GM18517 (cell line): ENCODE measurements at regions not wholly inside any gene's neighbourhood (a gene's known extent, or its start where the extent isn't known, plus 50 kb on each side); places are given as distances from the start of the nearest gene placed in this dataset.

Source experiments
- ATAC-seq: cut with Tn5 transposase; IDR thresholded peaks from one replicate; pipeline ENCODE4 v1.9.1; 2021; ENCODE audit warnings: mild to moderate bottlenecking, moderate library complexity; ENCODE audit not compliant: unreplicated experiment

GRCh38 chr18:61057443-61057842 lies 275.8 kb upstream of the CDH20 start:
- no peak for ATAC-seq

DNA sequence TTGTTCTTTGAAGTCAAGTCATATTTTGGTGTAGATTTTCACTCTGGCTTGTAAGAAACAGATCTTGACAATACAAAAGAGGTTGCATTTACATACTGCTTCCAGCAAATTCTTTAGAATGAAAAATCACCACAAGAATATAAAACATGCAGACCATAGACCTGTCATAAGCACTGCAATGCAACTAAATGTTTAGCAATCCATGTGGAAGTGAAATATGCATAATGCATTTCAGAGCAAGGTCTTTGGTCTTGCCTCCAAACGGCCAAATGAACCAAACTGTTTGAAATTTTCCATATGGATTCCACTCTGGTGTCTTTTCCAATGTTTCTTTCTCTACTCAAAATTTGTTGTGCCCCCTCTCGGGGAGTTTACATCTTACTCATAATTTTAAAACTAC lies 271.0 kb upstream of the CDH20 start:
- ATAC-seq = no peak

- ATAC-seq = no peak
Measured at GRCh38 chr18:61064911-61065310, 268.3 kb upstream of the CDH20 start.

GRCh38 chr18:61076986-61077385 lies 256.2 kb upstream of the CDH20 start:
- ATAC-seq = no peak

DNA sequence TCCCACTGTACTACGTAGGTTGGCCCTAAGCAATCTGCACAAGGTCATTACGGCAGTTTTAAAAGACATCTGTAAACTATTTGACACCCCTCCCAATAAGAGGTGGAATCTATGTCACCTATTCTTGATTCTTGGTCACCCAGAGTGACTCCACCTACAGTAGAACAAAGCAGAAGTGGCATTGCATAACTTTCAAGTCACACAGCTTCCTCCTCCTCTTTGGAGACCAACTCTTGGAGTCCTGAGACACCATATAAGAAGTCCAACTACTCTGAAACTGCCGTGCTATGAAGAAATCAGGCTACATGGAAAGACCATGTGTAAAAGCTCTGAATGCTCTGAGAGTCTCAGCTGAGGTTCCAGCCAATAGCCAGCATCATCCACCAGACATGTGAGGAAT lies 253.5 kb upstream of the CDH20 start:
- no peak for ATAC-seq

DNA sequence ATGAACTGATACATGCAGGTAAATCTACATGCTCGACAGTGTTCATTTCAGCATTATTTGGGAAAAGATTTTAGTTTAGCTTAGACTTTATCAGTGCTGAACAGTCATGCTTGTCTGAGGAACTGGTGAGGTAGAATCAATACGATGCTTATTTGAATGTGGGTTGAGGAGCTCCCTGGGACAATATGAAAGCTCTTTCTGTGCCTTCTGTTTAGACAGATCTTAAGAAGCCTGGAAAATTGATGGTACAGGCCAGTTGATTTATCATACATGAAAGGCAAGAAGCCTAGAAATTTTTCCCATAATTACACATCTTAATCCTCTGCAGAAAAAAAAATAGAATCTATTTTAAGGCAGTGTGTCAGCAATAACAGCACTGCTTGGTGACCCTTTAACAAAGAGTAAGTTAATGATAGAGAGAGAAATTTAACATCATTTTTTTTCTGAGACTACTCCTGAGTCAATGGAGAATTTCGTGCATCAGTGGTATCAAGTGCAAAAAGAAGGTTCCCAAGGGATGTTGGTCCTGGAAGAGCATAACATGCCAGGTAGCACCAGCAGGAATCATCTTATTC lies 252.2 kb upstream of the CDH20 start:
- no peak for ATAC-seq

GRCh38 chr18:61082976-61083630 lies 250.1 kb upstream of the CDH20 start:
- ATAC-seq = no peak

DNA sequence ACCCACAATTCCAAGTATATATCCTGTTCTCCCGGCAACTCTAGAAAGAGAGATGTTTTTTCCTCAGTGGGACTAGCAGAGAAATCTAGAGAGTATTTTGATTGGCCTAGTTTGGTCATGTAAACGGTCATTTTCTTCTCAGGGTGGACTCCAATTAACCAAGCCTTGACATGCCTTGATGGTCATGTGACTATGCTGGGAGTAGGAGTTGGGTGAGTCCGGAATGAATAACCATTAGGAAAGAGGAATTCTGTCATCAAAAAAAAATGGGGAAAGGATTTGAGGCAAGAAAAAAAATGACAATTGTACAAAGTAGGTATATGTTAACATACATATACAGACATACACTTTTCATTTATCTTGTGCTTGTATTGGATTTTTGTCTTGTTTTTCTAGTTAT lies 248.2 kb upstream of the CDH20 start:
- no peak for ATAC-seq

GRCh38 chr18:61085761-61086160 lies 247.5 kb upstream of the CDH20 start:
- no peak for ATAC-seq

GRCh38 chr18:61086657-61087056 lies 246.6 kb upstream of the CDH20 start:
- no peak for ATAC-seq

GRCh38 chr18:61091379-61091778 lies 241.9 kb upstream of the CDH20 start:
- no peak for ATAC-seq

GRCh38 chr18:61093965-61094364 lies 239.3 kb upstream of the CDH20 start:
- no peak for ATAC-seq

DNA sequence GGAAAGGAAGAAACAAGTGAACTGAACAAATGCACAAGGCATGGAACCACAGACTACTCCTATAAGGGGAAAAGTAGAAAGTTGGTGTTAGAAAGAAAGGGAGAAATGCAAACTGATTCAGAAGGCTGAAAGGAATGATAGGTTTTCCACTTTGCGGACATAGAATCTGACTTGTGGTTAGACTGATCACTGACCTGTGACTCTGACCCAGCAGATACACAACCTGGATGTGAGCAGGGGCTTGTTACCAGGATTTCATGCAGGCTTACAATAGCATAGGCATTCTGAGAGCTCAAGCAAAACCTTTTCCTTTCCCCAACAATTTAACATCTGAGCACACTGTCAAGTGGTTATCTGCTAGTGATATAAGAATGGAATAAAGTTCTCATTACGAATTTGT lies 237.0 kb upstream of the CDH20 start:
- no peak for ATAC-seq

- ATAC-seq = no peak
Measured at GRCh38 chr18:61107113-61107512, 226.1 kb upstream of the CDH20 start.

GRCh38 chr18:61108706-61109105 lies 224.5 kb upstream of the CDH20 start:
- ATAC-seq = no peak

DNA sequence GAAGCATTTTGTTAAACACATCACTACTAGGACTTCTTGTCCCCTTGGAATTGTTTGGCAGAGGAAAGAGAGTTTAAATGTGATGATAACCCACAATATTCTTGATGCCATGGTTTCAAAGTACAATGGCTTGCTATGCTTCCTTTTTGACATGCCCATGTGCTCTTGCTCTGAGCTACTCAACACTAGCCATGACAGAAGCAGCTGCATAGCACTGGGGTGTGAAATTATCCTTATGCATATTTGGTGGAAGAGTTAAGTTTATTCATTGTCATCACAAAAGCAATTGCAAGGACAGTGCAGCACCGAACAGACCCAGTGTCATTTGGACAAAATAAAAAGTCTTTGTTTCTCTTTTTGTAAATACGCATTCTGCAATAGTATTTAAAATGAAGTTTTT lies 209.9 kb upstream of the CDH20 start:
- no peak for ATAC-seq

DNA sequence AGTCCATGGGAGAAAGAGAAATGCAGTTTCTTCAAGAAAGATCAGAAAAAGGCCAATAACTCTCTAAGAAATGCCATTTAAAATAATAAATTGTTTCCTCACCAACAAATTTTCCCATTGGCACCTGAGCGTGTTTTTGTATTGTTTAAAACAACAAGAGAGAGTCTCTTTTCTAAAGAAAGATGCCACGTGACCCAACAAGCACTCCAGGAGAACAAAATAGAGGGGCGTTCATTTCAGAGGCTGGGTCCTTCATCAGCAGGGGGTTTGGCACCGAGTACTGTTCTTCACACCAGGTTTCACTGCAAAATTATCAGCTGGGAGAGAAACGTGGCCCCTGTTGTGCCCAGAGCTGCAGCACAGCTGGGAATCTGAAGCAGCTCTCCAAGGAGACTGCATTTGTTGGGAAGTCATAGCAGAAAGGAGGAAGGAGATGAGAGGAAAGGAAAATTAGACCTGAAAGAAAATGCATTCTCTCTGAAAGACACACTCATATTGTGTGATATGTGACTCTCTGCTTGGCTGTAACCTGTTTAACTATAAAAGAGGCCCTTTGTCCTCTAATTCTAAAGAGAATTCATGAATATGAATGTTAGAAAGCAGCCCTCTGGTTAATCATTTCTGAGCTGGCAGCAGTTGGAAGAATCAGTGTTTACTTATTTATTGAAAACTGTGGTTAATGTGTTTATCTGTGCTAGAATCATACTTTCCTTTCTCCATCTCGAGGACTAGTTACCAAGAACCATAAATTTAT lies 205.3 kb upstream of the CDH20 start:
- no peak for ATAC-seq

DNA sequence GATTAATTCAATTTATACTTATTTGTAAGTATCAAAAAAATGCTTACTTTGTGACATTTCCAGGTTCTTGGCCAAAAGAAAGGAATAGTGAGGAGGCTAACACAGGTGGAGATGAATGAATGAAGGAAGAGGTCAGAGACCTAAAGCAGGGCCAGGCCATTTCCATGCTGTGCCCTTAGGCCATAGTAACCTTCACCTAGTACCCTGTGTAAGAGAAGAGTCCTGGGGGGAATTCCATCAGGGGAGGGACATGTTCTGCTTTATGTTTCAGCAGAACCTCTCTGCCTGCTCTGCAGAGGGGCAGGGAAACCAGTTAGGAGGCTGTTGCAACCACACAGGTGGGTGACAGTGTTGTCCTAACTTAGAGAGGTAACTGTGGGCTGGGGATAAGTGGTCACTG lies 204.2 kb upstream of the CDH20 start:
- no peak for ATAC-seq

GRCh38 chr18:61132031-61132430 lies 201.2 kb upstream of the CDH20 start:
- no peak for ATAC-seq

GRCh38 chr18:61133783-61134182 lies 199.4 kb upstream of the CDH20 start:
- no peak for ATAC-seq

GRCh38 chr18:61136711-61137251 lies 196.4 kb upstream of the CDH20 start:
- no peak for ATAC-seq

- no peak for ATAC-seq
Measured at GRCh38 chr18:61141691-61142090, 191.5 kb upstream of the CDH20 start.
